KMS-11 (cell line): ENCODE measurements at regions not wholly inside any gene's neighbourhood (a gene's known extent, or its start where the extent isn't known, plus 50 kb on each side); places are given as distances from the start of the nearest gene placed in this dataset.

Experiments
- H2AFZ ChIP-seq: fragments of 200-600 bp; sonication (generic); 2 replicates; pipeline ENCODE4 v1.6.1; 2016; ENCODE audit warnings: antibody characterized with exemption, mixed run types, low read depth
- H3K27ac ChIP-seq: fragments of 200-600 bp; sonication (generic); 2 replicates; pipeline ENCODE4 v1.6.1; 2016; ENCODE audit warnings: mild to moderate bottlenecking, mixed run types
- H3K27me3 ChIP-seq: fragments of 200-600 bp; sonication (generic); 2 replicates; pipeline ENCODE4 v1.6.1; 2017; ENCODE audit warnings: mild to moderate bottlenecking, low read depth, mixed run types, moderate library complexity; ENCODE audit not compliant: insufficient read depth
- H3K36me3 ChIP-seq: fragments of 200-600 bp; sonication (generic); 2 replicates; pipeline ENCODE4 v1.6.1; 2017; ENCODE audit warnings: mild to moderate bottlenecking, mixed run types; ENCODE audit not compliant: insufficient read depth
- H3K4me1 ChIP-seq: fragments of 200-600 bp; sonication (generic); 2 replicates; pipeline ENCODE4 v1.6.1; 2016; ENCODE audit warnings: mild to moderate bottlenecking, low read depth, mixed run types; ENCODE audit not compliant: poor library complexity, severe bottlenecking
- H3K4me2 ChIP-seq: fragments of 200-600 bp; sonication (generic); 2 replicates; pipeline ENCODE4 v1.7.0; 2016; ENCODE audit warnings: mild to moderate bottlenecking, mixed run types
- H3K4me3 ChIP-seq: fragments of 200-600 bp; sonication (generic); IDR thresholded peaks from 2 replicates; pipeline ENCODE4 v1.6.1; 2017; ENCODE audit warnings: low read depth, low read length, mixed read lengths; ENCODE audit not compliant: insufficient read depth
- H3K79me2 ChIP-seq: fragments of 200-600 bp; sonication (generic); 2 replicates; pipeline ENCODE4 v1.6.1; 2016; ENCODE audit warnings: low read depth, mixed run types; ENCODE audit not compliant: insufficient read depth
- H3K9ac ChIP-seq: fragments of 200-600 bp; sonication (generic); 2 replicates; pipeline ENCODE4 v1.6.1; 2016; ENCODE audit warnings: mild to moderate bottlenecking, mixed run types
- H4K20me1 ChIP-seq: fragments of 200-600 bp; sonication (generic); 2 replicates; pipeline ENCODE4 v1.6.1; 2016; ENCODE audit warnings: mild to moderate bottlenecking, mixed run types; ENCODE audit not compliant: insufficient read depth
- CTCF ChIP-seq: fragments of 200-600 bp; sonication (generic); conservative IDR thresholded peaks from 2 replicates; pipeline ENCODE4 v1.6.1; 2017; ENCODE audit warnings: low read depth, mild to moderate bottlenecking, antibody characterized with exemption, low read length, moderate library complexity, mixed read lengths

- Histone ChIP-seq H3K36me3 (no peaks in the 10 kb centered on the region), H3K4me3 (no peak overlapping the region), H3K79me2 (no peaks in the 10 kb centered on the region), H2AFZ (no peak overlapping the region), H3K9ac (no peak overlapping the region), H3K4me1 (peaks cover 4% of the 10 kb centered on the region), H4K20me1 (no peaks in the 10 kb centered on the region), H3K27me3 (no peaks in the 10 kb centered on the region), H3K27ac (no peak overlapping the region), H3K4me2 (no peak overlapping the region)
- TF ChIP-seq CTCF = no peak
These were observed 155.1 kb downstream of the ANXA5 start for GRCh38 chr4:121541696-121542095.

GRCh38 chr4:121535351-121535750 is 154.5 kb upstream of the QRFPR start:
- no peak overlapping the region for H3K4me2 ChIP-seq
- no peak overlapping the region for H3K4me3 ChIP-seq
- H3K79me2 ChIP-seq = no peaks in the 10 kb centered on the region
- no peak overlapping the region for H3K9ac ChIP-seq
- TF ChIP-seq CTCF = no peak
- H3K27ac ChIP-seq = no peak overlapping the region
- no peak overlapping the region for H2AFZ ChIP-seq
- no peaks in the 10 kb centered on the region for H4K20me1 ChIP-seq
- H3K36me3 ChIP-seq = no peaks in the 10 kb centered on the region
- no peaks in the 10 kb centered on the region for H3K27me3 ChIP-seq
- H3K4me1 ChIP-seq = no peaks in the 10 kb centered on the region

- H3K36me3 ChIP-seq = no peaks in the 10 kb centered on the region
- H2AFZ ChIP-seq = no peak overlapping the region
- no peak overlapping the region for H3K4me3 ChIP-seq
- H3K4me1 ChIP-seq = no peaks in the 10 kb centered on the region
- no peaks in the 10 kb centered on the region for H3K27me3 ChIP-seq
- H4K20me1 ChIP-seq = no peaks in the 10 kb centered on the region
- H3K27ac ChIP-seq = no peak overlapping the region
- no peak overlapping the region for H3K4me2 ChIP-seq
- H3K79me2 ChIP-seq = no peaks in the 10 kb centered on the region
- no peak for TF ChIP-seq CTCF
- no peak overlapping the region for H3K9ac ChIP-seq
These were observed 153.4 kb upstream of the QRFPR start for GRCh38 chr4:121534187-121534586.

GRCh38 chr4:121526509-121526908 is 145.7 kb upstream of the QRFPR start:
- Histone ChIP-seq H3K4me1 (no peaks in the 10 kb centered on the region), H4K20me1 (no peaks in the 10 kb centered on the region), H3K27ac (no peak overlapping the region), H3K79me2 (no peaks in the 10 kb centered on the region), H3K4me2 (no peak overlapping the region), H3K9ac (no peak overlapping the region), H3K27me3 (no peaks in the 10 kb centered on the region), H2AFZ (no peak overlapping the region), H3K4me3 (no peak overlapping the region), H3K36me3 (no peaks in the 10 kb centered on the region)
- no peak for TF ChIP-seq CTCF
